HL-60 (cell line): ENCODE measurements at regions not wholly inside any gene's neighbourhood (a gene's known extent, or its start where the extent isn't known, plus 50 kb on each side); places are given as distances from the start of the nearest gene placed in this dataset.

Experiments
- DNase-seq, 2 experiments: peaks; one replicate each; pipeline ENCODE4 v3.0.0-alpha.2; 2010 to 2020; ENCODE audit warnings: low read depth in 1 of 2, low spot score in 1 of 2
- H3K27ac ChIP-seq: fragments of 250-450 bp; sonication (Bioruptor Pico); replicated peaks from 2 replicates; pipeline ENCODE4 v1.5.1; 2020; ENCODE audit warnings: mild to moderate bottlenecking, moderate library complexity
- H3K27me3 ChIP-seq: fragments of 250-450 bp; sonication (Bioruptor Pico); 2 replicates; pipeline ENCODE4 v1.5.1; 2021; ENCODE audit warnings: mild to moderate bottlenecking, moderate library complexity; ENCODE audit not compliant: insufficient read depth, poor library complexity, severe bottlenecking
- H3K4me3 ChIP-seq: replicated peaks from 2 replicates; pipeline ENCODE4 v1.5.1; 2011; ENCODE audit warnings: mild to moderate bottlenecking, control low read depth, low read length; ENCODE audit not compliant: insufficient read depth
- CTCF ChIP-seq: IDR thresholded peaks from one replicate; pipeline ENCODE4 v1.5.1; 2011; ENCODE audit warnings: low read length, control low read depth, inconsistent platforms; ENCODE audit not compliant: insufficient read depth
- GABPA ChIP-seq: IDR thresholded peaks from 2 replicates; pipeline ENCODE4 v1.6.1; 2012; ENCODE audit warnings: low read depth
- POLR2AphosphoS5 ChIP-seq: IDR thresholded peaks from 2 replicates; pipeline ENCODE4 v1.6.1; 2012; ENCODE audit warnings: low read depth
- REST ChIP-seq: IDR thresholded peaks from 2 replicates; pipeline ENCODE4 v1.6.1; 2012; ENCODE audit warnings: low read depth; ENCODE audit not compliant: insufficient replicate concordance
- SPI1 ChIP-seq: IDR thresholded peaks from 2 replicates; pipeline ENCODE4 v1.6.1; 2012; ENCODE audit warnings: low read depth, mild to moderate bottlenecking, borderline replicate concordance

- H3K4me3 ChIP-seq: no peak overlapping the region
- no peak for DNase-seq
- H3K27me3 ChIP-seq: no peaks in the 10 kb centered on the region
- TF ChIP-seq SPI1: no peak
- no peak for TF ChIP-seq GABPA
- no peak for TF ChIP-seq POLR2AphosphoS5
- no peak for TF ChIP-seq REST
- no peak for TF ChIP-seq CTCF
- H3K27ac ChIP-seq: no peak overlapping the region
These were observed 489.9 kb downstream of the PSAT1 start for GRCh38 chr9:78786794-78787193.

- TF ChIP-seq REST: no peak
- no peak for TF ChIP-seq CTCF
- TF ChIP-seq SPI1: no peak
- TF ChIP-seq GABPA: no peak
- no peak for TF ChIP-seq POLR2AphosphoS5
These were observed 491.2 kb downstream of the PSAT1 start for GRCh38 chr9:78788101-78788500.

GRCh38 chr9:78791779-78792178, 494.9 kb downstream of the PSAT1 start:
- Histone ChIP-seq H3K27me3 (no peaks in the 10 kb centered on the region), H3K4me3 (no peak overlapping the region), H3K27ac (no peak overlapping the region)
- TF ChIP-seq REST (no peak), CTCF (no peak), GABPA (no peak), POLR2AphosphoS5 (no peak), SPI1 (no peak)
- no peak for DNase-seq

More at GRCh38 chr9:78788101-78788500, 491.2 kb downstream of the PSAT1 start:
- H3K27ac ChIP-seq: no peak overlapping the region
- H3K27me3 ChIP-seq: no peaks in the 10 kb centered on the region
- no peak for DNase-seq
- no peak overlapping the region for H3K4me3 ChIP-seq
